Left ventricle myocardium inferior (tissue), 1 donor: ENCODE measurements at regions not wholly inside any gene's neighbourhood (a gene's known extent, or its start where the extent isn't known, plus 50 kb on each side); places are given as distances from the start of the nearest gene placed in this dataset.

Source experiments
- DNase-seq: peaks from one replicate; pipeline ENCODE4 v3.0.0-alpha.2; 2020
- H3K27ac ChIP-seq: fragments of 200-600 bp; replicated peaks from 2 replicates; pipeline ENCODE4 v1.8.0; 2021
- H3K27me3 ChIP-seq: fragments of 200-600 bp; 2 replicates; pipeline ENCODE4 v1.8.0; 2021; ENCODE audit warnings: low read depth
- H3K36me3 ChIP-seq: fragments of 200-600 bp; 2 replicates; pipeline ENCODE4 v1.8.0; 2021
- H3K4me1 ChIP-seq: fragments of 200-600 bp; 2 replicates; pipeline ENCODE4 v1.8.0; 2021
- H3K4me3 ChIP-seq: fragments of 200-600 bp; 2 replicates; pipeline ENCODE4 v1.8.0; 2021; ENCODE audit warnings: mild to moderate bottlenecking, moderate library complexity
- H3K9me3 ChIP-seq: fragments of 200-600 bp; replicated peaks from 2 replicates; pipeline ENCODE4 v1.8.0; 2021
- CTCF ChIP-seq: fragments of 200-600 bp; IDR thresholded peaks from 2 replicates; pipeline ENCODE4 v1.8.0; 2021; ENCODE audit warnings: antibody characterized with exemption, mild to moderate bottlenecking, borderline replicate concordance
- intact Hi-C: fragments of 100-400 bp; cut with micrococcal nuclease; formaldehyde crosslinking; loops from one replicate; pipeline ENCODE4 v1.11.0; 2022
- donor health status: DM: no; HTN: yes; CAD: no; lungs with severe emphysema.

DNA sequence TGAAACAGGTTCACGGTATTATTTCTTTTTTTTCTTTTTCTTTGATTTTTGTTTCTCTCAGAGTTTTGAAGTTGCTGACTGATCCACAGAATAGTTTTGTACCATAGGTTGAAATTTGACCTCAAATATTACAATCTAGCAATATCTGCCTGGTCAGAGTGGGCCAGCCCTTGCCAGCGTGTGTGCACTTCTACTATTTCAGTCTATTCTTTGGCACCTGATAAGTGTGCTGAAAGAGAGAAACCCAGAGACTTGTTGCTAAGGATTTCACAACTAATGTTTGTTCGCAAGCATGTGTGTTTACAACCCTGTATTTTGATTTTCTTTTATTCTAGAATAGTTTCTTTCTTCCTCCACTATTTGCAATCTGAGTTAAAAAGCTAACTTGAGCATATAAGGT, 1125.2 kb upstream of the CNTN5 start:
- Histone ChIP-seq H3K4me3 (no peak overlapping the region), H3K36me3 (no peaks in the 10 kb centered on the region), H3K4me1 (peaks cover 3% of the 10 kb centered on the region), H3K27ac (no peak overlapping the region), H3K9me3 (no peaks in the 10 kb centered on the region), H3K27me3 (no peaks in the 10 kb centered on the region)
- intact Hi-C loops, result no loop called here
- DNase-seq, result no peak
- TF ChIP-seq CTCF, result no peak

DNA sequence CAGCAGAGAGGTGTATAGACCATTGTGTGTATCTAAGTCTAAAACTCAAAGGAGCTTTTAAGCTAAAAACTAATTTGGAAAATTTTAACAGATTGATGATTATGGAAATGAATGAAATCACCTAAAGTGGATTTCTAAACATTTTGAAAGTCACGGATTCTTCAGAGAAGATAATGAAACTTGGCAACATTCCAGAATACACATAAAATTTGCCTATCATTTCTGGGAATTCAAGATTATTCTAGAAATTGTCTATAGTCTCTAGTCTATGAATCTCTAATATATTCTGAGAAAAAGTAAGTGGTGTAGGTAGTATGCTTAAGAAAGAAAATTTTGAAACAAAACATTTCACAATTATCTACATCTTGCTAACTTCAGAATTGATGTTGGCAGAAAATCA, 1117.9 kb upstream of the CNTN5 start:
- intact Hi-C loops, result no loop called here
- Histone ChIP-seq H3K36me3 (no peaks in the 10 kb centered on the region), H3K27me3 (no peaks in the 10 kb centered on the region), H3K27ac (no peak overlapping the region), H3K4me3 (no peak overlapping the region), H3K9me3 (no peaks in the 10 kb centered on the region), H3K4me1 (no peaks in the 10 kb centered on the region)
- DNase-seq, result no peak
- no peak for TF ChIP-seq CTCF

DNA sequence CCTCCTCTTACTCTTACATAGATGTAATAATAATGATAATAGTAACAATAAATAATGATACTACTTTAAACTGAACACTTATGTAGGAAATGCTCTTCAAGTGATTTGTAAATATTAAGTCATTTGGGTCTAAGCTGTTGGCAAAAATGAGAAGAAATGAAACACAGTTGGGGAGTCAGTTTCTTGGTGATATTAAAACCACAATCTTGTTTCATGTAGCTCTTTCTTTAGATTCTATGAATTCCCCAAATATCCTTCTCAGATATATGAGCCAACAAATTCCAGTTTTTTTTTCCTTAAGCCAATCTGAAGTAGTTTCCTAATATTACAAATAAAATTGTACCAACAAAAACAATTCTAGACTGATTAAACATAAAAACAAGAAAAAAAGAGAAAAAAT, 1115.6 kb upstream of the CNTN5 start:
- Histone ChIP-seq H3K27me3 (no peaks in the 10 kb centered on the region), H3K36me3 (no peaks in the 10 kb centered on the region), H3K4me3 (no peak overlapping the region), H3K4me1 (no peaks in the 10 kb centered on the region), H3K9me3 (no peaks in the 10 kb centered on the region), H3K27ac (no peak overlapping the region)
- no peak for DNase-seq
- intact Hi-C loops, result no loop called here
- no peak for TF ChIP-seq CTCF

DNA sequence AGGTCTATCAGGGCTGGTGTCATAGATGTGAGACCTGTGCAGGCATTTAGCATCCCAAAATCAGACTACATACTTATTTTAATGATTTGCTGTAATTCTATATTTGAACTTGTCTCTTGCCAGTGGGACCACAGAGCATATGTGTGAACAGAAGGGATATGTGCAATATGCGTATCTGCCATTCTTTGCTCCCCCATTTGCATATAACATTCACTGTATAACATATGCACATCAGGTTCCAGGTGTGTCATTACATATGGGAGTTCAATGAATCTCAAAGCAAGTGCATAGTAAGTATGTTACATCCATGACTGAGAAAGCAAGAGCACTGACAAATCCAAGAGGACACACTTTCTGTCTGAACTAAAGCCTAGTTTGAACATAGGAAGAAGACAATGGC, 1115.1 kb upstream of the CNTN5 start:
- DNase-seq, result no peak
- Histone ChIP-seq H3K4me3 (no peak overlapping the region), H3K4me1 (no peaks in the 10 kb centered on the region), H3K27me3 (no peaks in the 10 kb centered on the region), H3K36me3 (no peaks in the 10 kb centered on the region), H3K9me3 (no peaks in the 10 kb centered on the region), H3K27ac (no peak overlapping the region)
- TF ChIP-seq CTCF, result no peak
- intact Hi-C loops, result no loop called here

DNA sequence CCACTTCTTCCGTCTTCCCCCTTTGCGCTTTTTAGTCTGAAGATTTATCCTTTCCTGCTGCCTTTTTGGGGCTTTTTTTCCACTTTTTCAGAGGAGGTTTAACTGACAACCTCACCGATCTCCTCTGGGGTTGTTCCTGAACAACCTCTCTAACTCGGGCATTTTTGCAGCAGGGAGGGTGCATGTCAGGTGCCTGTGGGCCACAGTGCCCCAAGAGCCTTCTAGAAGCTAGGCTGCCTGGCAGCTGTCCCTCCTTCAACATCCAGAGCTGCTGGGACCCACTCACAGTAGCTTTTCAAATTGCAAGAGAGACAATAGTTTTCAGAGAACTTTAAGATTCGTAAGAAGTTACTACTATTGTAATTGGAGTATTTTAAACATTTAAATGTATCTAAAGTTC, 1112.4 kb upstream of the CNTN5 start:
- intact Hi-C loops, result no loop called here
- Histone ChIP-seq H3K4me3 (no peak overlapping the region), H3K27me3 (no peaks in the 10 kb centered on the region), H3K9me3 (no peaks in the 10 kb centered on the region), H3K27ac (no peak overlapping the region), H3K4me1 (no peaks in the 10 kb centered on the region), H3K36me3 (no peaks in the 10 kb centered on the region)
- TF ChIP-seq CTCF, result no peak
- DNase-seq, result no peak
